ENCODE measurements at regions not wholly inside any gene's neighbourhood (a gene's known extent, or its start where the extent isn't known, plus 50 kb on each side); places are given as distances from the start of the nearest gene placed in this dataset.

- CTCF ChIA-PET: no interaction called here
- TF ChIP-seq CTCF (IDR thresholded peaks at IDR 0.05; ENCODE audit: insufficient read depth, low read length, missing control alignments): no peak
- no peak overlapping the region for H3K4me3 ChIP-seq (ENCODE audit: low read depth, low read length)
- DNase-seq (ENCODE audit: low read depth, low spot score): no peak
- POLR2A ChIA-PET: no interaction called here
Measured at GRCh38 chr2:126792993-126793392, 105.7 kb upstream of the TEX51 start.

- ChIA-PET CTCF (no interaction called here), POLR2A (no interaction called here)
- no peak for TF ChIP-seq CTCF (IDR thresholded peaks at IDR 0.05; ENCODE audit: insufficient read depth, low read length, missing control alignments)
- no peak for DNase-seq (ENCODE audit: low read depth, low spot score)
- no peak overlapping the region for H3K4me3 ChIP-seq (ENCODE audit: low read depth, low read length)
Measured at GRCh38 chr2:126793885-126794613, 104.6 kb upstream of the TEX51 start.

- TF ChIP-seq CTCF (IDR thresholded peaks at IDR 0.05; ENCODE audit: insufficient read depth, low read length, missing control alignments): no peak
- ChIA-PET CTCF (no interaction called here), POLR2A (no interaction called here)
- no peak overlapping the region for H3K4me3 ChIP-seq (ENCODE audit: low read depth, low read length)
- no peak for DNase-seq (ENCODE audit: low read depth, low spot score)
Measured at GRCh38 chr2:126795656-126796055, 103.0 kb upstream of the TEX51 start.

DNA sequence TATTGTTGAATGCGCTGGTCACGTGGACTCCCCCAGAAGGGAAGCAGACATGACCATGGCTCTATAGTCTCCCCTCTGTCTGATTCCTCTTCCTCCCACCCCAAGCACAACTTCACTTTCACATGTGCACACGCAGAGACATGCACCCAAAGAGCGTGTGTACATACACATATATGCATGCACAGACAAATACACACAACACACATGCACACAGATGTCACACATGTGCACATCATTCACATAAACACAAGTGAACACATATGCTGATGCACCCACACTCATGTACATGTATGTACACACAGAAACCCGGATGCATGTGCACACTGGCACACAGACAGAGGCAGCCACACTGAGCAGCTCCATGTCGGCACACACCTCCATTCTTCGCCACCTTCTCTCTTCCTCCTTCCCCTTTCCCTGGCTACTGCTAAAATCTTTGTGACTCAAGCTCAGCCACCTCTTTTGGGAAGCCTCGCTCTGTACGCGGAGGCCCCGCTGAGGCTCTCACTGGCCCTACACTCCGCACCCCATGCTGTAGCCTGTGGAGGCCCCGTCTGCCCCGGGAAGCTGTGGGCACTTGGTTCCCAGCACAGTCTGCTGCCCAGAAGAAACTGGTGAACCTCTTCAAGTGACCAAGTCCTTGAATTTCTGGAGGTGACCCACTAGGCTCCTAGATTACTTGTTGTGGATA lies 101.6 kb upstream of the TEX51 start:
- TF ChIP-seq CTCF (IDR thresholded peaks at IDR 0.05; ENCODE audit: insufficient read depth, low read length, missing control alignments): no peak
- CTCF ChIA-PET: no interaction called here
- H3K4me3 ChIP-seq (ENCODE audit: low read depth, low read length): no peak overlapping the region
- no peak for DNase-seq (ENCODE audit: low read depth, low spot score)
- POLR2A ChIA-PET: no interaction called here

DNA sequence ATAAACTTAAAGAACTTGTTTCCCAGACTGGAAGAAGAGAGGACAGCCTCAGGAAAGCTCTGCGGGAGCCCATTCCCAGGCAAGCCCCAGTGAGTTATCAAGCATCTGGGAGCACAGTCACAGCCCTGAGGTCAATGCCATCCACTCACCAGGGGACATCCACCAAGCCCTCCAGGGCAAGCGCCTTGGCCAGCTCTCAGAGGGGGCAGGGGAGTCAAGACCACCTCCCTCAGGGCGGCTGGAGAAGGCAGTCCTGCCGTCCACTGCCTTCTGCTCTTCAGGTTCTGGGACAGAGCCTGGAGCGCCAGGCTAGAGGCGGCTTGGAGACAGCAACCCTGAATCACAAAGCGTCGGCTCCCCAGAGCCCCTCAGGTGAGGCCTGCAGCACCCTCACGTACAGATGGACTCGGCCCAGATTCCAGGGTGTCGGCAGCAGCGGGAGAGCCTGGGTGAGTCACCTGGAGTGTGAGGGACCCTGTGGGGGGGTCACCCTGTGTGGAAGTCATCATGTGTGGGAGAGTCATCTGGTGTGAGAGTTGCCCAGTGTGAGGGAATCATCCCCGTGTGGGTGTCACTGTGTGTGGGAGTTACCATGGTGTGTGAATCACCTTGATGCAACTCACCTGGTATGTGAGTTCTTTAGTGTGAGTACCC lies 100.9 kb upstream of the TEX51 start:
- H3K4me3 ChIP-seq (ENCODE audit: low read depth, low read length): no peak overlapping the region
- DNase-seq (ENCODE audit: low read depth, low spot score): no peak
- TF ChIP-seq CTCF (IDR thresholded peaks at IDR 0.05; ENCODE audit: insufficient read depth, low read length, missing control alignments): no peak
- CTCF ChIA-PET: no interaction called here
- POLR2A ChIA-PET: no interaction called here
